T-helper 1 cell (primary cell): ENCODE measurements at regions not wholly inside any gene's neighbourhood (a gene's known extent, or its start where the extent isn't known, plus 50 kb on each side); places are given as distances from the start of the nearest gene placed in this dataset.

Experiments
- DNase-seq, 5 donors: peaks; one replicate each; pipeline ENCODE4 v3.0.0-alpha.2; 2012 to 2020

- DNase-seq: no peak
Observed at GRCh38 chr13:34257966-34258365, 440.0 kb downstream of the RFC3 start.

- DNase-seq: no peak
Observed at GRCh38 chr13:34258646-34259386, 440.9 kb downstream of the RFC3 start.

GRCh38 chr13:34263681-34264080, 445.7 kb downstream of the RFC3 start:
- no peak for DNase-seq

- DNase-seq: no peak
Observed at GRCh38 chr13:34265046-34265679, 447.2 kb downstream of the RFC3 start.

- no peak for DNase-seq
Observed at GRCh38 chr13:34276764-34277163, 458.8 kb downstream of the RFC3 start.

GRCh38 chr13:34277936-34278335, 460.0 kb downstream of the RFC3 start:
- DNase-seq: no peak

- no peak for DNase-seq
Observed at GRCh38 chr13:34278780-34279179, 460.8 kb downstream of the RFC3 start.

GRCh38 chr13:34290661-34291060, 472.7 kb downstream of the RFC3 start:
- DNase-seq: no peak

- no peak for DNase-seq
Observed at GRCh38 chr13:34294483-34295129, 476.7 kb downstream of the RFC3 start.

- no peak for DNase-seq
Observed at GRCh38 chr13:34300559-34300958, 482.6 kb downstream of the RFC3 start.

GRCh38 chr13:34302596-34302995, 484.6 kb downstream of the RFC3 start:
- DNase-seq: no peak

GRCh38 chr13:34303346-34303745, 485.4 kb downstream of the RFC3 start:
- DNase-seq: no peak

- DNase-seq: no peak
Observed at GRCh38 chr13:34307607-34308006, 489.7 kb downstream of the RFC3 start.

GRCh38 chr13:34308725-34309124, 490.8 kb downstream of the RFC3 start:
- DNase-seq: no peak

GRCh38 chr13:34310539-34310938, 492.6 kb downstream of the RFC3 start:
- no peak for DNase-seq

- DNase-seq: no peak
Observed at GRCh38 chr13:34311251-34311650, 493.3 kb downstream of the RFC3 start.

GRCh38 chr13:34312578-34312977, 494.6 kb downstream of the RFC3 start:
- no peak for DNase-seq

- DNase-seq: no peak
Observed at GRCh38 chr13:34320084-34320483, 502.1 kb downstream of the RFC3 start.

GRCh38 chr13:34322014-34322742, 504.2 kb downstream of the RFC3 start:
- DNase-seq: no peak

GRCh38 chr13:34322743-34323074, 504.8 kb downstream of the RFC3 start:
- DNase-seq: no peak

- no peak for DNase-seq
Observed at GRCh38 chr13:34335014-34336007, 517.4 kb downstream of the RFC3 start.

- no peak for DNase-seq
Observed at GRCh38 chr13:34338102-34338501, 520.2 kb downstream of the RFC3 start.
